NCI-H82 treated with DMSO at 0.1 percent for 48 hours (cell line): ENCODE measurements at regions not wholly inside any gene's neighbourhood (a gene's known extent, or its start where the extent isn't known, plus 50 kb on each side); places are given as distances from the start of the nearest gene placed in this dataset.
"Not testable (repeated sequence)": the region's sequence is repeated elsewhere in the genome, so short reads cannot be mapped to it uniquely, and the experiment has no call there.

ENCODE experiments used
- DNase-seq: peaks from one replicate; lab custom pipeline; 2025; ENCODE audit not compliant: unreplicated experiment; lab: John Stamatoyannopoulos, UW

- no peak for DNase-seq
Observed at GRCh38 chr22:25393121-25393805, 171.2 kb upstream of the GRK3 start.

DNA sequence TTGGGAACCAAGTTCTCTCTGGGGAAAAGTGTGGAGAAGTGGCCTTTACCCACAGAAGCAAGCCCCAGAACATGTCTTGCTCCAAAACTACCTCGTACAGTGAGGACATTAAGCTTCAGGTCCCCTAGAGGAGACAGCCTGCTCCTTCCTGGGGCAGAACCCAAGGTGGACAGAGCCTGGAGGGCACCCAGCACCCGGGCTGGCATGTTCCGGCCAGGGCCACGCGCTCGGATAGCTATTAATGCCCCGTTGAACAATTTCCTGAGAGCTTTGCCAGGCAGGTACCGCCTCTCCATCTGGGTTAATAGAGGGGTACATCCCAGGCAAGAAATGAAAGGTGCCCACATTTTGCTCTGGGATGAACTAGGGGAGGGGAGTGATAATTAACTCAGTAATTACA, 169.0 kb upstream of the GRK3 start:
- DNase-seq: no peak

DNA sequence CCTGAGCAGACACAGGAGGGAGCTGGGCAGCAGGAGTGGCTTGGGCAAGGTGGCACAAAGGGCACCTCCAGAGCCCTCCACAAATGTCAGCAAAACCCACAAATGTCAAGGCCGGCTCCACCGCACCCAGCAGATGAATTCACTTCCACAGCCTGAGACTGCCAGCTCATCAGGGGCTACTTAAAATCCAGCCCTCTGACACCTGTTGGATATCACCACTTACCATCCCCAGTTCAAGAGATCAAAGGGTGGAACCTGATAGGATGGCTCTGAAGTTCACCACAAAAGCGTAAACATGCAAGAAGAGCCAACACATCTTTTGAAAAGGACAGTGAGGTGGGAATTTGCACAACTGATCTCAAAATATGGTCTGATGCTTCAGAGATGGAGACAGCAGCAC, 168.6 kb upstream of the GRK3 start:
- DNase-seq: no peak

DNA sequence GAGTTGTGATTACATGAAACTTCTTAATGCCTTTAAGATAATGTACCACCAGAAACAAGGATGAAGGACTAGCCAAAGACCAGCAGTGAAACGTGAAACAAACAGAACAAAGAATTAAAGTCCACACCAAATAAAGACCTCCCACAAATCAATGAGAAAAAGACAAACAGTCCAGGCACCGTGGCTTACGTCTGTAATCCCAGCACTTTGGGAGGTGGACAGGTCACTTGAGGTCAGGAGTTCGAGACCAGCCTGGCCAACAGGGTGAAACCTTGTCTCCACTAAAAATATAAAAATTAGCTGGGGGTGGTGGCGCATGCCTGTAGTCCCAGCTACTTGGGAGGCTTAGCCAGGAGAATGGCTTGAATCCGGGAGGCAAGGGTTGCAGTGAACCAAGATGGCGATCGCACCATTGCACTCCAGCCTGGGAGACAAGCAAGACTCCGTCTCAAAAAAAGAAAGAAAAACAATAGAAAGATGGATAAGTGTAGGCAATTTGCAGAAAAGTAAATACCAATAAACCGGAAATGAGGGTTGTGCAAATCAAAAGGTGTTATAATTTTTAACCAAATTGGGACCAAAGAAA, 167.8 kb upstream of the GRK3 start:
- DNase-seq: no peak

- DNase-seq: no peak
Observed at GRCh38 chr22:25397616-25398015, 166.9 kb upstream of the GRK3 start.

GRCh38 chr22:25398591-25399062, 165.8 kb upstream of the GRK3 start:
- DNase-seq: not testable (repeated sequence)

GRCh38 chr22:25399649-25400151, 164.8 kb upstream of the GRK3 start:
- no peak for DNase-seq

GRCh38 chr22:25402160-25402500, 162.3 kb upstream of the GRK3 start:
- DNase-seq: no peak

DNA sequence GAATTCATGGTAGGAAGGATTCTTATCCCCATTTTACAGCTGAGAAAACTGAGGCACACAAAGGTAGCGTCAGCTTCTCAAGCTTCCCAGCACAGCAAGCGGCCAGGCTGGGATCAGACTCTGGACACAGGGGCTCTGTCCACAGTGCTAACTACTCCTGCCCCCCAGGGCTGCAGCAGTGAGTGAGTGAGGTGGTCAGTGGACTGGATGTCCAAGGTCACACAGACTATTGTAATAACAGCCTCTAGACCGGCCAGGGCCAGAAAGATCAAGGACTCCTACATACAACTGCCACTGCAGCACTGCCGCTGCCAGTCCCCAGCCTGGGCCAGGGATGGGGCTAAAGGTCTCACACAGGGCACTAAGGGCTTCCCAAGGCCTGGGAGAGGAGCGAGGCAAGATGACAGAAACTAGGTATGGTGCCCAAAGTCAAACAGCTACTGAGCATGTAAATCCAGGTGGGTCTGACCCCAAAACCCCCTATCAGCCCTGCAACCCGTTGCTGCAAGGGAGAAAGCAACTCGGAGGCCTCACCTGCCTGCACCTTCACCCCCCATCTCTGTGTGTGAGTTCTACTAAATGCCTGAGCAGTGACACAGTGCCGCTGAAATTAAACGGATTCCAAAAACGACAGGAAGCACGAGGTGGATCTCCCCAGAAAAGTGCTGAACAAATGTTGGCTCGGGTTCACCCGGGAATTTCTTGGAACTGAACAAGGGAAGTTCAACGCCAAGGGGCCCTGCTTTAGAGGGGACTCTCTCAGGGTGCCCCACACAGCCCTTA, 161.8 kb upstream of the GRK3 start:
- no peak for DNase-seq

- no peak for DNase-seq
Observed at GRCh38 chr22:25403284-25403810, 161.1 kb upstream of the GRK3 start.

DNA sequence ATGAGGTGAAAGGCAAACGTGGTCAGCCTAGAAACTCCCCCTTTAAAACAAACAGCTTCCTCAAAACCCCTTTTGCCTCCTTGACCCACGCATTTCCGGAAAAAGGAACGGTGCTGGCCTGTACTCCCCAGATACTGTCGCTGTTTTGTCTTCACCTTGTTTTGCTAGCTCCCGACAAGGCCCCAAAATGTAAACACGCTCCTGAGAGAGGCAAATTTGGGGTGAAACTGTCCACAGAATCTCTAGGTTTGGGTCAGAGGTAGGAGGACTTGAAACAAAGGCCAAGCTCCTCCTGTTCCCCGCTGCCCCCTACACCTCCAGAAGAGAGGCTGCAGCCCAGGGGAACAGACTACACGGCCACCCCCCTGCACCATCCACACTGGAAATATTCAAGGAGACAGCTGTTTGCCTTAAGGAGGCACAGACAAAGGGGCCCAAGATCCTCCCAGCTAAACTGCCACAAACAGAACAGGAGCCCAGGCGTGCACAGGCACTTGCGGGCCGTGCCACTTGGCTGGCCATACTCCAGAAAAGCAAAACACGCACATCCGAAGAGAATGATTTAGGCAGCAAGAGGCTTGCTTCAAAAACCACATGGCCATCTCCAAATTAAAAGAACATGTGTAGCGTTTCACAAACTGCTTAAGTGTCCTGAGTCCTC, 160.5 kb upstream of the GRK3 start:
- DNase-seq: peak; percentile 2

DNA sequence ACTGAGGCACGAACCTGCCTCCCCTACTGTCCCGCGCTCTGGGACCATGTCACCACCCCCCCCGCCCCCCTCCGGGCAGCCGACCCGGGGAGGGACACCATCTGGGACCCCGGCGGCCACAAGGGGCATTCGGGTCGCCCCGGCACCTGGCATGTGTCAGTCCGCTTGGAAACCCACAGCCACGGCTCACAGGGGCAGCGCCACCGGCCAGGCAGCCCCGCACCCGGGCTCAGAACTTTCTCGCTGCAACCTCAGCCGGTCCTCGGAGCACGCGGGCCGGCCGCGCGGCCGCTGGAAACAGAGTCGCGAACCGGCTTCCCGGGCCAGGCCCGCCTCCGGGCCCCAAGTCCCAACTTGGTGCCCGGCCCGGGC, 159.9 kb upstream of the GRK3 start:
- no peak for DNase-seq

GRCh38 chr22:25404928-25405816, 159.3 kb upstream of the GRK3 start:
- DNase-seq: no peak

- DNase-seq: no peak
Observed at GRCh38 chr22:25405841-25406509, 158.5 kb upstream of the GRK3 start.

GRCh38 chr22:25406510-25407210, 157.8 kb upstream of the GRK3 start:
- no peak for DNase-seq

GRCh38 chr22:25407226-25407858, 157.1 kb upstream of the GRK3 start:
- DNase-seq: no peak

DNA sequence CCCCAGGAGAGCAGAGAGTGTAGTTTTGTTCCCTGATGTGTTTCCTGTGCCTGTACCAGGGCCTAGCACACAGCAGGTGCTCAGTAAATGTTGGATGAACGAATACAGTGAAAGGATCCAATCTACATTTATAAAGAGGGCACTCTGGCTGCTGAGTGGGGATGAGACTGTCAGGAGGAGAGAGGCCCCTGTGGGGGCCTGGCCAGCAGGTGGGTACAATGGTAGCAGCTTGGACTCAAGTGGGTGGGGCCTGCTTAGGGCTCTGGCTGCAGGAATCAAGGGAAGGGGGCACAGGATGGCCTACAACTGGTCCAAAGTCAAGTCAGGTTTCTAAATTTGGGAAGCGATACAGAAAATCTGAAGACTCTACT, 156.6 kb upstream of the GRK3 start:
- no peak for DNase-seq

DNA sequence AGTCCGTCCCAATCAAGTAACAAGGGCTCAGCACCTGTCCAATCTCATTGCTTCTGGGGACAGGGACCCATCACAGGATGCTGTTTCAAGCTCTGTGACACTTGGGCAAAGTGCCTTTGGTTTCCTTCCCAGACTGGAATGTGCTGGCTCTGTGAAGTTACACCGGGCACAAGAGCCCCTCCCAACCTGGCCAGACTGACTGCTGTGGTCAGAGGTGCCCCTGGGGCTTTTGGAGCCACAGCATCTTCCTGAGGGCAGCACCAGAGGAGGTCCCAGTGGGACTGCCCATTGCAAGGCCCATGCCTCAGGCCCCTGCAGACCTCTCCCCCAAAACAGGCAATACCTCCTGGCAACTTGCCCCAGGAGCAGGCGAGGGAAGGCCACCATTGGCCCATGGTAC, 155.2 kb upstream of the GRK3 start:
- DNase-seq: no peak

DNA sequence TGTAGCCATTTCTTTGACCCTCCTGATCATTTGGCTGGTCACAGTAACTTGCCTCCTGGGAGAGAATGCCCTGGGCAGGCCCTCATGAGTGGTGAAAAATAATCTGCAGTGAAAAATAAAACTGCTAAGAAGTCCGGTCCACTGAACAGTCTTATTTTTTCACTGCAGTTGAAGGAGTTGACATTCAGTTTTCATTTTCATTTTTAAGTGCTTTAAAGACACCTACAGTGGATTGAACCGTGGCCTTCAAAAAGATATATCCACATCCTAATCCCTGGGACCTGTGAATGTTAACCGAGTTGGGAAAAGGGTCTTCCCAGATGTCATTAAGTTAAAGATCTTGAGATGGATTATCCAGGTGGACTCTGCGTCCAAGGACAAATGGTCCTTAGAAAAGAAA, 153.6 kb upstream of the GRK3 start:
- no peak for DNase-seq
